HG02885 (cell line): ENCODE measurements at regions not wholly inside any gene's neighbourhood (a gene's known extent, or its start where the extent isn't known, plus 50 kb on each side); places are given as distances from the start of the nearest gene placed in this dataset.

Source experiments
- ATAC-seq: cut with Tn5 transposase; IDR thresholded peaks from one replicate; pipeline ENCODE4 v1.9.1; 2021; ENCODE audit warnings: mild to moderate bottlenecking; ENCODE audit not compliant: unreplicated experiment, poor library complexity

DNA sequence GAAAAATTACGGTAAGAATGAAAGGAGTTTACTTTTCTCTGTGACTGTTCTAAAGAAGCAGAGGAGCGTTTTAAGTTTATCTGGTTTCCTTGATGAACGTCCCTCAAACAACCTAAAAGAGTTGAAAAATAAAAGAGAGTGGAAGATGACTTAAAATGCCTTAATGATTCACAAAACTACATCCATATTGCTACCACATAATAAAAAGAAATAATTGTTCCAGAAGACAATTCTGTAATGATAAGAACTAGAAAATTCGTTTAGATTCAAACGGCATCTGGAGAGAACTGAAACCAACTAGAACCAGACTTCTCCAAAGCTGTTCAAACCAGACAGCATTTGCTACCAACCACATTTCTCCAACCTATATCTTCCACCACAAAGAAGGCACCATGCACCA, 68.1 kb downstream of the TEKT4 start:
- no peak for ATAC-seq

DNA sequence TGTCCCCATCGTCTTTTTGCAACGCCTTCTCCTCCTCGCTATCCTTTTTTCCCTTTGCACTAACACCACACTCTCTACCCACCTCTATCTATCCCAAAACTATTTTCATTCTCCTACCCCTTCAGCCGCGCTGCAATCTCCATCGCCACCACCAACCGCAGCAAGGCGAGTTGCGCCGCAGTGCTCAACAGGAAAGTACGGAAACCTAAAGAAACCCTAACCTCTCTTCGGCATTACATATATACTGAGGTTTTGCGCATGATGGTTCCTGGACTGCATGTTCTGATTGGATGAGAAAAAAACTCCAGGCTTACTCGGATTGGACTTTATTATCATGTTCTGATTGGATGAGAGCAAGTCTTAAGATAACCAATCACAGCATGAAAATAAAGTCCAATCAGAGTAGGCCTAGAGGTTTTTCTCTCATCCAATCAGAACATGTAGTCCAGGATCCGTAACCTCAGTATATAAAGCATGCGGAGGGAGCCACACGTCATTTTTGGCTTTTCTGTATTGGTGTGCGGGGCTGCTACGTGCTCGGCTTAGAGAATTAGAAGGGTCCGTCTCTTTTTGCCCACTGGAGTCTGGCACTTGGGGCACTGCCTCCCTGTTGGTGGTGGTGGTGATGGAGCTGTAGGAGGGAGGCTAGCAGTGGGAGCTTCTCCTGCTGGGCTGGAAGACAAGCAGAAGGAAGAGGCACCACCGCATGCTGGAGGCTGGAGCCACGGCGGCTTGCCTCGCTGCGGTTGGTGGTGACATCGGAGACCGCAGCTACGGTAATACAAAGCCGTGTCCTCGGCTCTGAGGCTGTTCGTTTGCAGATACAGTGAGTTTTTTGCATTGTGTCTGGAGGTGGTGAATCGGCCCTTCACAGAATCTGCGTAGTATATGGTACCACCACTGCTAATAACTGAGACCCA, 76.1 kb downstream of the TEKT4 start:
- no peak for ATAC-seq

DNA sequence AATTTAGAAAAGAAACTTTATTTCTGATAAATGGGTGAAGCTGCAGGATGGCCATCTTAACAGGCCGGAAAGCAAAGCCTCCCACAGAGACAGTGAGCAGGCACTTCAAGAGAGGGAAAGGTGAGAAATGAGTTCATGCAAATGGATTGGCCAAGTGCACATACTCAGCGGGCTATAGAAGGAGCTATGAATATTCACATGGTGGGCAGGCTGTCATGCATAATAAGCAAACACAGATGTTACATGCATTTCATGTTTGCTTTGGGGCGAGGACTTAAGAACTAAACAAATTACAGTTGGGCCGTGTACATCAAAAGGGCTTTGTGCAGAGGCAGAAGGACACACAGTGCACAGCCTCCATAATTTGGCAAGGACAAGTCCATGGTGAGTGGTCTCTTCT, 69.8 kb upstream of the MAL start:
- no peak for ATAC-seq

DNA sequence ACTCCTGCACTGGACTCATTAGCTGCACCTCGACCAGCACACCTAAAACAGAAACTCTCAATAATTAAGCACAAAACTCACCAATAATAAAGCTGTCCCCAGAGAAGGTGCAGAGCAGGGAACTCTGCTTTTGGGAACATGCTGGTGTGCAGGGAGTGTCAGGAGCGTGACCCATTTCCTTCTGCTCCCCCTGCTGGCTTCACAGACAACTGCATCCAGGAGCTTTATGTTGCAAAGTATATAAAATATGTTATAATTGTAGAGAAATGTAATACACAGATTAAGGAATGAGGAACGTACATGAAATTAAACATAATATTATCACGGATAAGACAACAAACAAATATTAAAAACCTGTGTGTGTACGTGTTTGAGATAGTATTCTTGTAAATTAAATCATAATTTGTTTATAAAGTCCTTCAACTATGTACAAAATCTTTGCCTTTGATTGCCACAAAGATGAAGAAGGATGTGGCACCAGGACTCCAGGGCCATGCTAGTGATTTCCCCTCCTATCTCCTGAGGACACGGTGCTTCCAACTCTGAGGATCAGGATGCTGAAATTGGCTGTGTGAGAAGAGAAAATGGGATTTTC, 68.6 kb upstream of the MAL start:
- ATAC-seq, result peak; percentile 91

DNA sequence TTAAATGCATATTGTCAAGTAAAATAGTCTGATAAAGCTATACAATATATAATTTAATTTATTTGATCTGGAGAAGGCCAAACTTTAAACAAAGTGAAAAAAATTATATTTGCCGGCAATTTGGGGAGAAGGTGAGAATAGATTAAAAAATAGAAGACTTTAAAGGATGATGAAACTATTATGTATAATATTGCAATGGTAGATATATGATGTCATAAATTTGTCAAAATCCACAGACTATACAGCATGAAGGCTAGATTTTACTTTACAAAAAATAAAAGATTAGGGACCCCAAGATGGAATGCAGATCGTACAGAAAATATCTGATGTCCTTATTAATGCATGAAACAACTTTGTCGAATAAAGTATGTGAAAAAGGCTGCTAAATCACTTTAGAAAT, 67.3 kb upstream of the MAL start:
- no peak for ATAC-seq

DNA sequence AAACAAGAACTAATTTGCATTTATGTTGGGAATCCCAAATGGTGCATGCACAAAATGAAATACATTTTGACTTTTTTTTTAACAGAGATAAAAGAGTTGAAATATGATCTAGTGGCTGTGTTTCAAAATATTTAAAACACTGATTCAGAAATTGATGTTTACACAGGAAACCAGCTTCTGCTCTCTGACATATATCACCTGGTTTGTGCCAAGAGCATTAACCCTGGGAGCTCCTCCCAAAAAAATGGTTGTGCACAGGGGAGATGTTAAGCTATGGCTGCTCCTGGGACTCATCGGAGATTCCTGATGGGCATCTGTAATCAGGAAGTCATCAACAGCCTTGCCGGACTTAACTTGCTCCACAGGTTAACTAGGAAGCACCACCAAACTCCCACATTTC, 65.2 kb upstream of the MAL start:
- ATAC-seq, result no peak

DNA sequence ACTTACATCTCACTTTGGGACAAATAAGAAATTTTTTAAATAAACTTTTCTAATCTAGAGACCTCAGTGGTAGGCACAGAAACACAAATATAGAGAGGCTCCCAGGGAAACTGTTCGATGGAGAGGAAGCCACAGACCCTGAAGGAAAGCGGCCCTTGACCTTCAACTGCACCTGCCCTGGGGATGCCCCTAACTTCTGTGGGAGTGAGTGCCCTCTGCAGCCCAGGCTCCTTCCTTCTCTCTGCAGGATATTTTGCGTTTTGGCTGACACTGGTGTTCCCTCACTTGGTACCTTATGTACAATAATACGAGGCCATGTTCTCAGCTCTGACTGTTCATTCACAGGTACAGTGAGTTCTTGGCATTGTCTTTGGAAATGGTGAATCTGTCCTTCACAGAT, 64.8 kb upstream of the MAL start:
- no peak for ATAC-seq

DNA sequence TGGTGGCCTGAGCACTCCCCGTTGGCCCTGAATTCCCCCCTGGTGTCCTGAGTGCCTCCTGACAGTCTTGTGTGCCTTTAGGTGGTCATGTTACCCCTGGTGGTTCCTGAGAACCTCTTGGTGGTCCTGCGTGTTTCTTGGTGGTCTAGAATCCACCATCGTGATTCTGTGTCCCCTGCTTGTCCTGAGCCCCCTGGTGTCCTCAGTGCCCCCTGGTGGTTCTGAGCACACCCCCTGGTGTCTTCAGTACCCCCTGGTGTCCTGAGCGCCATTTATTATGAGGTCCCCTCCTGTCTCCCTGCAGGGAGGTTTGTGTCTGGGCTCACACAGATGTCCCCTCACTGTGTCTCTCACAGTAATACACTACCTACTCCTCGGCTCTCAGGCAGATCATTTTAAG, 61.3 kb upstream of the MAL start:
- ATAC-seq, result no peak

DNA sequence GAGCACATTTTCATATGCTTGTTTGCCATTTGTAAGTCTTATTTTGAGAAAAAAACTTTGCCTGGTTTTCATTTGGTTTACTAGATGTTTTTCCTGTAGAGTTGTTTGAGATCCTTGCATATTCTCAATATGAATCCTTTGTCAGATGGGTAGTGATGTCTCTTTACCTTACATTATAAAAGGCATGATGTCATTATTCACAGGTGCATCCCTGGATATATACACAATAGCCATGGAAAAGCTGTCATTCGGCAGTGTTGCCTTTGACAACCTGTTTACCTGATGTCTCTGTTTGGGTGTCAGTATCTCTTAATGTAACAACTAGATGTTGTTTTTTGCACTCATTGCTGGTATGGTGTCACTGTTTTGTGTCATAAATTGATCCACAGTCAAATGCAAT, 58.8 kb upstream of the MAL start:
- ATAC-seq, result no peak

DNA sequence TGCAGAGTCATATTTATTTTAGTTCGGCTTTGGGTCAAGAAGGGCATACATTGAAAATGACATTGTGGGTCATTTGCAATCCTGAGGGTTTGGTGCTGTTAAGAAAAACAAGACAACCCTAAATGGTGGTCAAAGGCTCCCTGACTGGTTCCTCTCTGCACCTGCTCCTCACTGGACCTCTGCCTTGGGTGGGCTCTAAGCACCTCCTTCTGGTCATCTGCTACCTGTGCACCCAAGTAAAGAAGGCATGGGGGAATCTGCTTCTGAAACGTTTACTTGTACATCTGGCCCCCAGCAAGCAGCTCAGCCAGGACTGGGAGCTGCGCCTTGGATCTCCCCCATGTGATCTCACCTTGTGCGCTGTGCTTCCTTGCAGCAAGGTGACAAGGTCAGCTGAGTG, 55.2 kb upstream of the MAL start:
- ATAC-seq, result no peak
